Uterus (tissue), 3 donors: ENCODE measurements at regions not wholly inside any gene's neighbourhood (a gene's known extent, or its start where the extent isn't known, plus 50 kb on each side); places are given as distances from the start of the nearest gene placed in this dataset.

Source experiments
- DNase-seq, 2 donors: peaks; one replicate each; pipeline ENCODE4 v3.0.0-alpha.2; 2019 to 2020
- H3K27ac ChIP-seq, 2 donors: fragments of 200-600 bp; sonication (generic); 1 replicate in 1 of 2; 2 replicates in 1 of 2; pipeline ENCODE4 v1.5.1; 2016 to 2018
- H3K27me3 ChIP-seq, 2 donors: fragments of 200-600 bp; sonication (generic); one replicate each; pipeline ENCODE4 v1.5.1; 2018 to 2019; ENCODE audit warnings: control low read depth in 1 of 2
- H3K36me3 ChIP-seq, 2 donors: fragments of 200-600 bp; sonication (generic); one replicate each; pipeline ENCODE4 v1.5.1; 2019; ENCODE audit warnings: control low read depth in 1 of 2
- H3K4me1 ChIP-seq, 2 donors: fragments of 200-600 bp; sonication (generic); one replicate each; pipeline ENCODE4 v1.5.1; 2018 to 2019; ENCODE audit warnings: control low read depth in 1 of 2
- H3K4me3 ChIP-seq, 2 donors: fragments of 200-600 bp; sonication (generic); 1 replicate in 1 of 2; 2 replicates in 1 of 2; pipeline ENCODE4 v1.5.1; 2018 to 2019; ENCODE audit warnings: mild to moderate bottlenecking in 1 of 2
- H3K9me3 ChIP-seq, 2 donors: fragments of 200-600 bp; sonication (generic); one replicate each; pipeline ENCODE4 v1.5.1; 2019; ENCODE audit warnings: control low read depth in 1 of 2
- CTCF ChIP-seq, 4 experiments: fragments of 200-600 bp in 2 of 4; fragments of 450-650 bp in 2 of 4; sonication (generic) in 2 of 4; IDR thresholded peaks; one replicate each; pipeline ENCODE4 v1.5.1; 2016 to 2019; ENCODE audit warnings: antibody characterized with exemption in 4 of 4, mild to moderate bottlenecking in 2 of 4, moderate library complexity in 1 of 4
- POLR2A ChIP-seq, 2 donors: fragments of 450-650 bp; IDR thresholded peaks; one replicate each; pipeline ENCODE4 v1.6.1; 2016; ENCODE audit warnings: antibody characterized with exemption in 2 of 2, mild to moderate bottlenecking in 1 of 2, moderate library complexity in 1 of 2
- intact Hi-C: fragments of 100-400 bp; cut with DNase I; formaldehyde crosslinking; loops from one replicate; pipeline ENCODE4 v1.15.1; 2023; ENCODE audit warnings: low total_unique reads
- donor health status: DM: yes; HTN: yes; CAD: no.

DNA sequence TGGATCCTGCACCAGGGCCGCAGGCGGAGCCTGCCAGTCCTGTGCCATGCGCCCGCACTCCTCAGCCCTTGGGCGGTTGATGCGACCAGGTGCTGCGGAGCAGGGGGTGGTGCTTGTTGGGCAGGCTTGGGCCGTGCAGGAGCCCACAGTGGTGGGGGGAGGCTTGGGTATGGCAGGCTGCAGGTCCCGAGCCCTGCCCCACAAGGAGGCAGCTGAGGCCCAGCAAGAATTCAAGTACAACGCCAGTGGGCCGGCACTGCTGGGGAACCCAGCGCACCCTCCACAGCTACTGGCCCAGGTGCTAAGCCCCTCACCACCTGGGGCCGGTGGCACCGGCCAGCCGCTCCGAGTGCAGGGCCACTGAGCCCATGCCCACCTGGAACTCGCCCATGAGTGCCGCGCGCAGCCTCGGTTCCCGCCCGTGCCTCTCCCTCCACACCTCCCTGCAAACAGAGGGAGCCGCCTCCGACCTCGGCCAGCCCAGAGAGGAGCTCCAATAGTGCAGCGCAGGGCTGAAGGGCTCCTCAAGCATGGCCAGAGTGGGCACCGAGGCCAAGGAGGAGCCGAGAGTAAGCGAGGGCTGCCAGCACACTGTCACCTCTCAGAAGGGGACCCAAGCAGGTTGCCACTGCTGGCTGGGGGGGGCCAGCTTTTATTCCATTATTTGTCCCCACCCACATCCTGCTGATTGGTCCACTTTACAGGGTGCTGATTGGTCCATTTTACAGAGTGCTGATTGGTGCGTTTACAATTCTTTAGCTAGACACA, 339.0 kb upstream of the KLF3 start:
- Histone ChIP-seq H3K4me3 (no peak overlapping the region), H3K9me3 (no peaks in the 10 kb centered on the region), H3K27ac (no peak overlapping the region), H3K4me1 (no peaks in the 10 kb centered on the region), H3K27me3 (no peaks in the 10 kb centered on the region), H3K36me3 (no peaks in the 10 kb centered on the region)
- TF ChIP-seq CTCF (IDR thresholded peaks at IDR 0.05), result no peak
- no peak for TF ChIP-seq POLR2A (IDR thresholded peaks at IDR 0.05)
- DNase-seq, result no peak
- intact Hi-C loops, result loop anchor here (10.0 kb wide), 1 partner anchor 350 kb away; no protein-coding TSS in a partner anchor

DNA sequence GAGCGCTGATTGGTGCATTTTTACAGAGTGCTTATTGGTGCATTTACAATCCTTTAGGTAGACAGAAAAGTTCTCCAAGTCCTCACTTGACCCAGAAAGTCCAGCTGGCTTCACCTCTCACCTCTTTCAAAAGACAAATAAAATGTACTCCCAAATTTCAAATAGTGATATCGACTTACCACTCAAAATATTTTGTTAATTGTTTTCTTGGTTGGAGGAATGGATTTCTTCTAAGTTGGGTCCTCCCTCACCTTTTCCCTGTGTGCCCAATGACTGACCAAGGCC, 338.4 kb upstream of the KLF3 start:
- Histone ChIP-seq H3K4me3 (no peak overlapping the region), H3K4me1 (no peaks in the 10 kb centered on the region), H3K36me3 (no peaks in the 10 kb centered on the region), H3K9me3 (no peaks in the 10 kb centered on the region), H3K27ac (no peak overlapping the region), H3K27me3 (no peaks in the 10 kb centered on the region)
- TF ChIP-seq CTCF (IDR thresholded peaks at IDR 0.05) (no peak), POLR2A (IDR thresholded peaks at IDR 0.05) (no peak)
- DNase-seq, result no peak
- intact Hi-C loops, result loop anchor here (10.0 kb wide), 1 partner anchor 349 kb away; no protein-coding TSS in a partner anchor

DNA sequence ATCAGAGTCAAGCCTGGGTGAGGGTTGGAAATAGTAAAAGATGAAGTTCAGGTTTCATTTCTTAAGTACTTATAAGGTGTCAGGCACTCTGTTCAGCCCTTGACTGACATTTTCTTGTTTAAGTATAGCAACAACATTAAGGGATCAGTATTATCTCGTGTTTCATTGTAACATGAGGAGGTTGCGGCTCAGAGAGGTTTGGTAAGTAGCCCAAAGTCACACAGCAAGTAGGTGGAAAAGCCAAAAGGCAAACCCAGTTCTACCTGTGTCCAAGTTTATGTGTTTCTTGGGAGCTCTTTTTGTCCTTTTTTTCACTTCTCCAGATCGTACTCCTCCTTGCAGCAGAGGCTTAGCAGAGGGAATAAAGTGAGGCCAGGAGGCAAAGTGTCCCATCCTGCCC, 337.5 kb upstream of the KLF3 start:
- Histone ChIP-seq H3K36me3 (no peaks in the 10 kb centered on the region), H3K27me3 (no peaks in the 10 kb centered on the region), H3K9me3 (no peaks in the 10 kb centered on the region), H3K27ac (no peak overlapping the region), H3K4me1 (no peaks in the 10 kb centered on the region), H3K4me3 (no peak overlapping the region)
- intact Hi-C loops, result loop anchor here (10.0 kb wide), 1 partner anchor 348 kb away; no protein-coding TSS in a partner anchor
- DNase-seq, result no peak
- TF ChIP-seq POLR2A (IDR thresholded peaks at IDR 0.05) (no peak), CTCF (IDR thresholded peaks at IDR 0.05) (no peak)

GRCh38 chr4:38327174-38327573, 336.8 kb upstream of the KLF3 start:
- no peak for TF ChIP-seq POLR2A (IDR thresholded peaks at IDR 0.05)
- no peak for TF ChIP-seq CTCF (IDR thresholded peaks at IDR 0.05)
- no peak overlapping the region for H3K27ac ChIP-seq
- H3K4me1 ChIP-seq, result no peaks in the 10 kb centered on the region
- no peaks in the 10 kb centered on the region for H3K36me3 ChIP-seq
- no peak for DNase-seq
- no peak overlapping the region for H3K4me3 ChIP-seq
- no peaks in the 10 kb centered on the region for H3K27me3 ChIP-seq
- H3K9me3 ChIP-seq, result no peaks in the 10 kb centered on the region
- intact Hi-C loops, result loop anchor here (10.0 kb wide), 1 partner anchor 348 kb away; no protein-coding TSS in a partner anchor

DNA sequence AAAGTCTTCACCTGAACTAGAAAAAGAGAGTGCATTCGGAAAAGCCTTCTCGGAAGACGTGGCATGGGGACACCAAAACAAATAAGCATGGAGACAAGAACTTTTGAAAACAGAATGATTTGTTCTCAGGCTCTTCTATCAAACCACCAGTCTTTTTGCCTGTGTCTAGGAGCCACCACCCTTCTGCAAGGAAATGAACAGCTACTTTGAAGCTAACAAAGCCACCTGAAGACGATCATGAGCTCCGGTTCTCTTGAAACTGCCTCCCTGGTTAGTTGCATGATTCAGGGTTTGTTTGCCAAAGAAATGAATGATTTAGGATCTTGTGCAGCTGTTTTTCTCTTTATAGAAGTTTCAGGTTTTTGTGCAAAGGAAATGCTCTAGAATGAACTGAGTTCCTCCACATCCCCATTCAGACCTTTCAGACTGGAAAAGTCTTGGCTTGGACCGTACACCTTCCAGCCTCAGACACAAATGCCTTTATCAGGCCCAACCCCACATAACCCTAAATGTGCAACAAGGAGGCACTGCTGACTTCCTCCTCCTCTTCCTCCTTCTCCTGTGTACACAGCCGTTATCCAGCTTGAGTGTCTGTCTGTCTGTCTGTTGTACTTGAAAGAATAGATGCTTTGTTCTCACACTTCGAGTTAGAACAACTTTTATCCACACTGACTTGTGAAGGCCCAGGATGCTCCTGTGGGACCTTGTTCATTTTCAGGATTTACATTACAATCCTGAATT, 334.8 kb upstream of the KLF3 start:
- Histone ChIP-seq H3K27me3 (no peaks in the 10 kb centered on the region), H3K36me3 (no peaks in the 10 kb centered on the region), H3K9me3 (no peaks in the 10 kb centered on the region), H3K4me1 (no peaks in the 10 kb centered on the region), H3K27ac (no peak overlapping the region), H3K4me3 (no peak overlapping the region)
- no peak for DNase-seq
- intact Hi-C loops, result loop anchor here (10.0 kb wide), 1 partner anchor 346 kb away; no protein-coding TSS in a partner anchor
- TF ChIP-seq CTCF (IDR thresholded peaks at IDR 0.05), result no peak
- TF ChIP-seq POLR2A (IDR thresholded peaks at IDR 0.05), result no peak
